SJSA1 (cell line): ENCODE measurements at regions not wholly inside any gene's neighbourhood (a gene's known extent, or its start where the extent isn't known, plus 50 kb on each side); places are given as distances from the start of the nearest gene placed in this dataset.

Experiments
- DNase-seq, 2 experiments: peaks; one replicate each; pipeline ENCODE4 v3.0.0-alpha.2; 2015 to 2020; ENCODE audit warnings: low spot score in 2 of 2, low read depth in 1 of 2
- H3K27ac ChIP-seq: fragments of 250-450 bp; sonication (Bioruptor Pico); 2 replicates; pipeline ENCODE4 v1.5.1; 2020; ENCODE audit warnings: mild to moderate bottlenecking, moderate library complexity
- H3K27me3 ChIP-seq: fragments of 250-450 bp; sonication (Bioruptor Pico); replicated peaks from 2 replicates; pipeline ENCODE4 v1.5.1; 2020; ENCODE audit warnings: mild to moderate bottlenecking, moderate library complexity
- H3K36me3 ChIP-seq: fragments of 250-450 bp; sonication (Bioruptor Pico); 2 replicates; pipeline ENCODE4 v1.5.1; 2020; ENCODE audit warnings: mild to moderate bottlenecking
- H3K4me1 ChIP-seq: fragments of 250-450 bp; sonication (Bioruptor Pico); replicated peaks from 2 replicates; pipeline ENCODE4 v1.6.1; 2021; ENCODE audit warnings: mild to moderate bottlenecking
- H3K4me3 ChIP-seq: fragments of 250-450 bp; sonication (Bioruptor Pico); 2 replicates; pipeline ENCODE4 v1.5.1; 2020; ENCODE audit warnings: mild to moderate bottlenecking
- H3K9me3 ChIP-seq: fragments of 250-450 bp; sonication (Bioruptor Pico); replicated peaks from 2 replicates; pipeline ENCODE4 v1.5.1; 2020; ENCODE audit warnings: mild to moderate bottlenecking

DNA sequence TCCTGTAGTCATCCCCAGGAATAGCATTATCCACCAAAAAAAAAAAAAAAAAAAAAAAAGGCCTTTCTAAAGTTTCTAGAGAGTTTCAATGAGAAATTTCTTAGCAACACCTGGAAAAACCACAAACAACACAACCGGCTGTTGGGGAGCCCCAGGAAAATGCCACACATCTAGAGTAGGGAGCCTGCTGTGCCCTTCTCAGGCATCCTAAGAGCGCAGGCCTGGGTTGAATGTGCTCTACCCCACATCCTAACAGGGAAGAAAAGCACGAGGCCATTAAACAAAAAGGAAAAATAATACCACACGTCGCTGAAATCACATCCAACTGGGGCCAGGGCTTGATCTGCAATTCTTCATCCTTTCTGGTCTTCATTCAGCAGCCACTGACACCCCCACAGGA is 367.5 kb downstream of the TGFB2 start:
- Histone ChIP-seq H3K9me3 (no peaks in the 10 kb centered on the region), H3K27me3 (no peaks in the 10 kb centered on the region), H3K4me1 (peaks cover 28% of the 10 kb centered on the region), H3K36me3 (no peaks in the 10 kb centered on the region), H3K4me3 (no peak overlapping the region), H3K27ac (no peak overlapping the region)
- DNase-seq, result no peak

DNA sequence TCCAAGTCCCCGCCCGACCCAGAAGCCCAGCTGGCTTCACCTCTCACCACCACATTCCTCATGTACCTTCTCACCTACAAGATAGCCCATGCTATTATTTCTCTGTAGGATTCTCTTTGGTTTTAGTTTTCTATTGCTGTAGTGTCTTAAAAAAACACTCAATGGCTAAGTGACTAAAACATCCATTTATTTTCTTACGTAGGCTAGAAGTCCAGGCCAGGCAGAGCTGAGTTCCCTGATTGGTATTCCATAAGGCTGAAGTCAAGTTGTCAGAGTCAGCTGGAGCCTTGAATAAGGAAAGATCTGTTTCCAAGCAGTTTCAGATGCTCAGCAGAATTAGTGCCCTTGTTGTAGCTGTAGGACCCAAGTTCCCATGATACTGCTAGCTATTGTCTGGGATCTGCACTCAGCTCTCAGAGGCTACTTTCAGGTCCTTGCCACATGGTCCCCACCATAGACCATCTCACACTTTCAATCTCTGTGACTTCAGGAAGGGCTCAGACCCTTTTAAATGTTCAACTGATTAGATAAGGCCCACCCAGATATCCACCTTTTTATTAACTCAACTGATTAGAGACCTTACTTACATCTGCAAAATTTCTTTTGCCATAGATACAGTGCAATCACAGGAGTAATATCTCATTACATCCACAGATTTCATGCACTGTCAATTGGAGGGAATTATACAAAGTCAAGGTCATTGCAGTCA is 371.0 kb downstream of the TGFB2 start:
- Histone ChIP-seq H3K4me1 (peaks cover 47% of the 10 kb centered on the region), H3K27me3 (no peaks in the 10 kb centered on the region), H3K9me3 (no peaks in the 10 kb centered on the region), H3K4me3 (no peak overlapping the region), H3K27ac (no peak overlapping the region), H3K36me3 (no peaks in the 10 kb centered on the region)
- DNase-seq, result no peak

DNA sequence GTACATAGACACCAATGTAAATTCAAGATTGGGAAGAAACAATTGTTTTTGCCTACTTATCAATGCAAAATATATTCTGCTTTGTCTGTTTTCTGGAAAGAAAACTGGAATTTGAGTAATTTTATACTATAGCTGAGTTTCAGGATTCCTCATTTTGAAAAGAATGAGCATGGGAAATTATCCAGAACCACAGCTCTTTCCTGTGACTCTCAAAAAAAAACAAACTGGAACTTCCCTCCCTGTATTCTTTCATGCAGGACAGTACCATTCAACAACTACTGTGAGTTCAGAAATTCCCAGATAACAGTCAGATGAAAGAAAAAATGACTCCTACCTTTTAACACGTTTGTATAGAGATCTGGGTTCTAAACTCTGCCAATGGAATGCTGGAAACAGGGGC is 372.4 kb downstream of the TGFB2 start:
- no peak overlapping the region for H3K4me3 ChIP-seq
- H3K27ac ChIP-seq, result peak overlapping the region; percentile 83
- H3K9me3 ChIP-seq, result no peaks in the 10 kb centered on the region
- peaks cover 36% of the 10 kb centered on the region for H3K4me1 ChIP-seq
- peak in 1 of 2 experiments; percentile 79 for DNase-seq
- no peaks in the 10 kb centered on the region for H3K27me3 ChIP-seq
- H3K36me3 ChIP-seq, result no peaks in the 10 kb centered on the region

DNA sequence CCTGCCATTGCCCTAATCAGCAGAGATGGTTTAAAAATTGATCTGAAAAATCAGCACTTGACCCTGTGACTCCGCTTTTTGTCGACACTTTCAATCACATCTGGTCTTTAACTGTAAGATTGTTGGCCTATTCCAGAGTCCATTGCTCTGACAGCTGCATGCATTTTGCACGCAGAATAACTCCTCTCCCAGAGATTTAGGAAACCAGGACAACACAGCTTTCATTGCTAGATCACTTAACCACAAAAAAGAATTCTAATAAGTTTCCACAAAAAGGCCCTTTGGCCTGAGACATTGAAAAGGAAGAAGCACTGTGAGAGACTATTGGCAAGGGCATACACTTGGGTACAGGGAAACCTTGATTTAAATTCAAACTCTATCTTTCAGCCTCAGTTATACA is 373.1 kb downstream of the TGFB2 start:
- peak in 1 of 2 experiments; percentile 42 for DNase-seq
- Histone ChIP-seq H3K4me3 (no peak overlapping the region), H3K9me3 (no peaks in the 10 kb centered on the region), H3K27ac (peak overlapping the region; percentile 83), H3K36me3 (no peaks in the 10 kb centered on the region), H3K27me3 (no peaks in the 10 kb centered on the region), H3K4me1 (peaks cover 36% of the 10 kb centered on the region)

DNA sequence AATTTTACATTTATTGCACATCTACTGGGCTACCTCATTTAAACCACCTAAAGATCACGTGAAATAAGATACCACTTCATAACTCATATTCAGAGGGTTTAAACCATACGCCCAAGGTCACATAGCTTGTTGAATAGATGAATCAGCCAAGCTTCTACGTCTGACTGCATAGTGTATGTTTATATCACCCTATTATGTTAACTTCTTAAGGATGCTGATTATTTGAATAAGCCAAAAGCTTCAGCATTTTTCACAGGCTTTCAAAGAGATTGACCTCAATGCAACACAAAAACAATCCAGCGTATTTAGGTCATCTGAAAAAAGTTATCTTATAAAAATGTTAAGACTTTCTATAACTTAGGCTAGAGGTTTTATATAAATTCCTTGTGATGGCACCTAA is 373.8 kb downstream of the TGFB2 start:
- DNase-seq, result peak in 1 of 2 experiments; percentile 85
- Histone ChIP-seq H3K9me3 (no peaks in the 10 kb centered on the region), H3K27me3 (no peaks in the 10 kb centered on the region), H3K4me3 (no peak overlapping the region), H3K4me1 (peaks cover 36% of the 10 kb centered on the region), H3K36me3 (no peaks in the 10 kb centered on the region), H3K27ac (peak overlapping the region; percentile 83)

DNA sequence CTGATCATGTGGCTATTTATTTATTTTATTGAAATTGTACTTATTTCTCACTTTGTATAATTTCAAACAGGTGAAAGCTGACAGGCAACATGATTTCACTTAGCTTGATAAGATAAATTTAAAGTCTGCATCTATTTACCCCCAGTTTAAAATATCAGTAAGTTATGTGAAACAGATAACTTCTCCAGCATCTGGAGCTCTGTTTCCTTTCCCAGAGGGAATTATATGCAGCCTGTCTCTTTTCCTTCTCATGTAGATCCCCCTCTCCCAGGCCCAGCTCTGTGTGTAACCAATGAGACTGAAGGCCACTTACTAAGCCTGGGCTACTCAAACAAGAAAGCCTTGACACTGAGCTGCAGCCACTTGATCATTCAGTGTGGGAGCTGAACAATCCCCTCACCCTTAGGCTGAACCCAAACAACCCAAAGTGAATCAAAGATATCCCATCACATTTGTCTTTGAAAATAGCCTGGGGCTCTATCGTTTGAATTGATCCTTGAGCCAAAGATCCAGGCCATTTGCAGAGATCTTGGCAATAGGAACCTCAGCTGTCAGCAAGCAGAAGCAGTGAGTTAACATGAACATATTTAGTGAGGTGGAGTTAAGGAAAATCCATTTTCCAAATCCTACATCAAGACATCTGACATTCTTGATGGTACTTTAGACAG is 383.9 kb downstream of the TGFB2 start:
- H3K4me3 ChIP-seq, result no peak overlapping the region
- H3K27ac ChIP-seq, result no peak overlapping the region
- H3K27me3 ChIP-seq, result no peaks in the 10 kb centered on the region
- no peaks in the 10 kb centered on the region for H3K4me1 ChIP-seq
- DNase-seq, result no peak
- no peaks in the 10 kb centered on the region for H3K36me3 ChIP-seq
- no peaks in the 10 kb centered on the region for H3K9me3 ChIP-seq

DNA sequence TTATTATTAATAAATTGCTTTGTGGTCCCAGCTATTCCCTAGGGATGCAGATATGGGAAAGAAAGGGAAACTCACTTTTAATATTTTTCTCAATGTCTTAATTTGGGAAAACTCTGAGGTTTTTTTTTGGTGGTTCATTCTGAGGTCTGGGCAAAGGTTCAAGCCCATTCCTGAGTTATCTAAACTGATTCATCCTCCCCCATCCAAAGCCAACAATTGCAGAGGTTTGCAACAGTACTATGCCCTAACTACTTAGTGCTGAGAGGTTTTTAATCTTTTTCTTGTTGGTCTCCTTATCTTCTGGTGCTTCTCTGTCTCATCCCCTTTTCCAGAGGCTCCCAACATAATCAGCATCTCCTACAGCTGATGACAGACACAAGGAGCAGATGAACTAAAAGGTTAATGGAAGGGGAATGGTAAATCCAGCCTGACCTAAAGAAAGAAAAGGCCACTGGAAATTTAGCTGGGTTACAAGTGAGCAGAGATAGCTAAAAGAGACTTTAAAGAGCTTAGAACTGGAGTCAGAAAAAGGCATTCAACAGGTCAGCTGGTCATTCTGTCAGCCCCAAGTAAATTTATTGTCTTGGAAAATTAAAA is 390.4 kb downstream of the TGFB2 start:
- no peaks in the 10 kb centered on the region for H3K4me1 ChIP-seq
- DNase-seq, result no peak
- no peaks in the 10 kb centered on the region for H3K9me3 ChIP-seq
- H3K27ac ChIP-seq, result no peak overlapping the region
- H3K27me3 ChIP-seq, result no peaks in the 10 kb centered on the region
- no peak overlapping the region for H3K4me3 ChIP-seq
- no peaks in the 10 kb centered on the region for H3K36me3 ChIP-seq

DNA sequence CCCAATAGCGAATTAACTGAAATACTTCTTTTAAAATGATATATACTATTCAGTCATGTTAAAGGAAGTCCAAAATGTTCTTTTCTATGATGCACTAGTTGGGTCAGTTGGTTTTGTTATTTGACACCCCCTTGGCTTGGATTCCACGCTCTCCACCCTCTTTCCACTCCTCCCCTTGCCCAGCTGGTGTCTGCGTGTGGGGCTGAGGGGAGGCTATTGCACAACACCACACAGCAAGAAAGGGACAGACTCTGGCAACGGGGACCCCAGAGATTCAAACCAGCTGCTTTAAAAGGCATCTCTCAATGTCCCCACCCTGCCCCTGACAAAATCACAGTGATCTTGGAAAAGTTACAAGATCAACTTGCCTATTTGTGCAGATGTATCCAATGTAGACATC is 394.3 kb downstream of the TGFB2 start:
- H3K9me3 ChIP-seq, result no peaks in the 10 kb centered on the region
- DNase-seq, result no peak

DNA sequence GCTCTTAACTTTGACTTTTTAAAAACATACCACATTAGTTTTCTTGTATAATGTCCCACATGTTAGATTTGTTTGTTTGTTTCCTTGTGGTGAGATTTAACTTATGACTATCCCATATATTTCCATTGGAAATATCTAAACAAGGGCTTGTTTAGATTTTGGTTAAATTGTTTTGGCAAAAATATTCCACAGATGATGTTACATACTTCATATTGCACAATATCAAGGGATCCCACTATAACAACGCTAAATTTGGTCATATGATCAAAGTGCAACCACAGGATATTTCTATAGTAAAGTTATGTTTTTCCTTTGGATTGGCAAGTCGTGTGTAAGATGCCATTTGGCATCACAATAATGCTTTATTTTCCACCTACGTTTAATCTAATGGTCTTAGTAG is 396.7 kb downstream of the TGFB2 start:
- H3K9me3 ChIP-seq, result no peaks in the 10 kb centered on the region
- no peak overlapping the region for H3K4me3 ChIP-seq
- no peaks in the 10 kb centered on the region for H3K4me1 ChIP-seq
- H3K36me3 ChIP-seq, result no peaks in the 10 kb centered on the region
- H3K27ac ChIP-seq, result no peak overlapping the region
- no peaks in the 10 kb centered on the region for H3K27me3 ChIP-seq
- no peak for DNase-seq

More for the DNA sequence above, 394.3 kb downstream of the TGFB2 start:
- no peak overlapping the region for H3K27ac ChIP-seq
- no peaks in the 10 kb centered on the region for H3K36me3 ChIP-seq
- H3K4me3 ChIP-seq, result no peak overlapping the region
- H3K27me3 ChIP-seq, result no peaks in the 10 kb centered on the region
- no peaks in the 10 kb centered on the region for H3K4me1 ChIP-seq

DNA sequence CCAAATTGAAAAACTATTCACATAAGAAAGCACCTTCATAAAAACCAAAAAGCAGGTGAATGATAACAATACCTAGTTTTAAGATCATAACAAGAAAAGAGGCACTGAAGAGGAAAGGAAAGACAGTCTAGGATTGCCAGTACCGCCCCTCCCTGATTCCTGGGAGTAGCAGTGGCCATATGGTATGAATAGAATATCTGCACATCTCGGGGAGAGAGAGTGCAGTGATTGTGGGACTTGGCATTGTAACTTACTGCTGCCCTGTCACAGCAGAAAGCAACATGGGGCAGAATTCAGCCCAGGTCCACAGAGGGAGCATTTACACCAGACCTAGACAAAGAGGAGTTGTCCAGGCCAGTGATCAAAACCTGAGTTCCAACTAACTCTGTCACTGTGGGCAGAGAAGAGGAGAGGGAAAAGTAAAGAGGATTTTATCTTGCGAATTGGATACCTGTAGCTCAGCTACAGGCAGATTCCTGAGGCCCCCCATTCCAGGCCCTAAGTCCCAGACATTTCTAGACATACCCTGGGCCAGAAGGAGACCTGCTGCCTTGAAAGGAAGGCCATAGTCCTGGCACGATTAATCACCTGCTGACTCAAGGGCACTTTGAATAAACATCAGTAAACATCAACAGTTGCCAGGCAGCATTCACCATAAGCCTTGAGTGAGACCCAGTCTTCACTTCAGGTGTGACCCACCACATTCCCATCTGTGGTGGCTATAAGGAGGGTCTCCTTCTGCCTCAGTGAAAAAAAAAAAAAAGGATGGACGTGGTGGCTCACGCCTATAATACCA is 397.5 kb downstream of the TGFB2 start:
- no peak overlapping the region for H3K27ac ChIP-seq
- H3K4me3 ChIP-seq, result no peak overlapping the region
- H3K9me3 ChIP-seq, result no peaks in the 10 kb centered on the region
- H3K4me1 ChIP-seq, result no peaks in the 10 kb centered on the region
- H3K36me3 ChIP-seq, result no peaks in the 10 kb centered on the region
- no peak for DNase-seq
- H3K27me3 ChIP-seq, result no peaks in the 10 kb centered on the region

DNA sequence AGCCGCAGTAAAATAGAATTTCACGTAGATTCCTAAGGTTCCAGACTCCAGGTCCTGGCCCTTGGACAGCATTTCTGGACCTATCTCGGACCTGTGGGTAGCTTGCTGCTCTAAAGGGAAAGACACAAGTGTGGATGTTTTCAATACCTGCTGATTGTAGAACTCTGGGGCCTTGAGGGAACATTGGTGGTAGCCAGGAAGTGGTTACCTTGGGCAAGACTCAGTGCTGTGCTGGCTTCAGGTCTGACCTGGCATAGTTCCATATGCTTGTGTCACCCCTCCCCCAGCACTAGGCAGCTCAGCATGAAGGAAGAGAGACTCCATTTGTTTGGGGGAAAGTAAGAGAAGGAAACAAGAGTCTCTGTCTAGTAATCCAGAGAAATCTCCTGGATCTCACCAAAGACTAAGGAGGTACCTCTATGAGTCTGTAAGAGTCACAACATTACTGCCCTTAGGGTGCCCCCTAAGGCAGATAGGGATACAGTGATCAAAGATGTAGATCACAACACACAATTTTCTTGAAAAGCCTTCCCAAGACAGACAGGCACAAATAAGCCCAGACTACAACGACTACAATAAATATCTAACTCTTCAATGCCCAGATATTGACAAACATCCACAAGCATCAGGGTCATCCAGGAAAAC is 398.8 kb downstream of the TGFB2 start:
- no peaks in the 10 kb centered on the region for H3K9me3 ChIP-seq
- H3K4me1 ChIP-seq, result no peaks in the 10 kb centered on the region
- H3K27ac ChIP-seq, result no peak overlapping the region
- no peak for DNase-seq
- H3K36me3 ChIP-seq, result no peaks in the 10 kb centered on the region
- no peak overlapping the region for H3K4me3 ChIP-seq
- H3K27me3 ChIP-seq, result no peaks in the 10 kb centered on the region

DNA sequence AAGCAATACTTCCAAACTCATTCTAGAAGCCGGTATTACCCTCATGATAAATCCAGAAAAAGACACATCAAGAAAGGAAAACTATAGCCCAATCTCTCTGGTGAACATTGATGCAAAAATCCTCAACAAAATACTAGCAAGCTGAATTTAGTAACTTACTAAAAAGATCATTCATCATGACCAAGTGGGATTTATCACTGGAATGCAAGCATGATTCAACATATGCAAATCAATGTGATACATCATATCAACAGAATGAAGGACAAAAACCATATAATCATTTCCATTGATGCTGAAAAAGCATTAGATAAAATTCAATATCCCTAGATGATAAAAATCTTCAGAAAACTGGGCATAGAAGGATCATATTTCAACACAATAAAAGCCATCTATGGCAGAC is 402.9 kb downstream of the TGFB2 start:
- Histone ChIP-seq H3K4me3 (no peak overlapping the region), H3K27ac (no peak overlapping the region), H3K9me3 (no peaks in the 10 kb centered on the region), H3K4me1 (no peaks in the 10 kb centered on the region), H3K36me3 (no peaks in the 10 kb centered on the region), H3K27me3 (no peaks in the 10 kb centered on the region)
- no peak for DNase-seq

DNA sequence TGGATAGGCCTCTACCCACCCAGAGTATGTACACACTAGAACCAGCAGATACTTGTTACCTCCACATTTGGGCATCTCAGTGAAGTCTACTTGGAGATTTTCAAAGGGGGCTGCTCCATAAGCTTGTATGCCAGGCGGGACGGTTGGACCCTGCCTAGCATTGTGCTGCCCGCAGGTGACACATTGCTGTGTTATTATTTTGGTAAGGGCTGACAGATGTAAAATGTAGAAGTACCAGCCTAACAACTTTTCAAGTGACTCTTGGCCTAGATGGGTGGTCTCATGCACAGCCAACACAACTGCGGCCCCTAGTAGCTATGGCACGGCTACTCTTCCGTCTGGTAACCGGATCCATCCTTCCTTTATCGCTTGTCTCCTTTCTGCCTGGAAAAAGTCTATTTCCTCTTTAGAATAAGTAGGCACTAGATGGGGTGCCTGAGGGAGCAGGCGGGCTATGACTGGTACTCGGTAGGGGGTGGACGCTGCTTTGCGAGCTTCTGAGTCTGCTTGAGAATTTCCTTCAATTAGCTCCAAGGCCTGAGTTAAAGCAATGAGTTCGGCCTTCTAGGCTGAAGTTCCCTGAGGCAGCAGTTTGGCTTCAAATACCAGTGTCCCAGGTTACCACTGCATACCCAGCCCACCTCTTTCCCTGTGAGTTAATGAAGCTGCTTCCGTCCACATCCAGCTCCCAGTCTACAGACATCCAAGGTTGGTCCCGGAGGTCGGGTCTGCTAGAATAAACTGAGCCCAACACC is 405.3 kb downstream of the TGFB2 start:
- H3K36me3 ChIP-seq, result no peaks in the 10 kb centered on the region
- H3K27ac ChIP-seq, result no peak overlapping the region
- H3K4me3 ChIP-seq, result no peak overlapping the region
- no peaks in the 10 kb centered on the region for H3K9me3 ChIP-seq
- H3K27me3 ChIP-seq, result no peaks in the 10 kb centered on the region
- no peak for DNase-seq
- H3K4me1 ChIP-seq, result no peaks in the 10 kb centered on the region
